GM12872 (cell line): ENCODE measurements at regions not wholly inside any gene's neighbourhood (a gene's known extent, or its start where the extent isn't known, plus 50 kb on each side); places are given as distances from the start of the nearest gene placed in this dataset.

Source experiments
- TF ChIP-seq, protein P1 (sequence below): IDR thresholded peaks from 3 replicates; pipeline ENCODE4 v1.5.1; 2011; ENCODE audit warnings: low read depth, mild to moderate bottlenecking, low read length, moderate library complexity; ENCODE audit not compliant: insufficient read depth

DNA sequence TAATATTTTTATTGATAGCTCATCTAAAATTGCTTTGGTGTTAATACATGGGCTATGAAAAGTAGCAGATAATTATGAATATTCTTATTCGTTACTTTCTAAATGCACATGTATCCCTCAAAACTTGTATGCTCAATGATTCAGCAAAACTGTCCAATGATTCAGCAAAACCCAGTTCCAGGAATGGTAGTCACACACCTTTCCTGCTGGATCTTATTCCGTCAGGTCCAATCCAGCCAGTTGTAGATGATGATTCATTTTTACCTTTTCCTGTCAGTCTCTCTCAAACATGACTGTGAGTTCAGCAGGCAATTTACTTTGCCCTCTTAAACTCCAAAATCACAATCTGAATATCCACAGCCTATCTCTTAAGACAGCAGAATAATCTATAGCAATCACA, 1082.6 kb downstream of the EFNB2 start:
- TF ChIP-seq, protein P1, sequence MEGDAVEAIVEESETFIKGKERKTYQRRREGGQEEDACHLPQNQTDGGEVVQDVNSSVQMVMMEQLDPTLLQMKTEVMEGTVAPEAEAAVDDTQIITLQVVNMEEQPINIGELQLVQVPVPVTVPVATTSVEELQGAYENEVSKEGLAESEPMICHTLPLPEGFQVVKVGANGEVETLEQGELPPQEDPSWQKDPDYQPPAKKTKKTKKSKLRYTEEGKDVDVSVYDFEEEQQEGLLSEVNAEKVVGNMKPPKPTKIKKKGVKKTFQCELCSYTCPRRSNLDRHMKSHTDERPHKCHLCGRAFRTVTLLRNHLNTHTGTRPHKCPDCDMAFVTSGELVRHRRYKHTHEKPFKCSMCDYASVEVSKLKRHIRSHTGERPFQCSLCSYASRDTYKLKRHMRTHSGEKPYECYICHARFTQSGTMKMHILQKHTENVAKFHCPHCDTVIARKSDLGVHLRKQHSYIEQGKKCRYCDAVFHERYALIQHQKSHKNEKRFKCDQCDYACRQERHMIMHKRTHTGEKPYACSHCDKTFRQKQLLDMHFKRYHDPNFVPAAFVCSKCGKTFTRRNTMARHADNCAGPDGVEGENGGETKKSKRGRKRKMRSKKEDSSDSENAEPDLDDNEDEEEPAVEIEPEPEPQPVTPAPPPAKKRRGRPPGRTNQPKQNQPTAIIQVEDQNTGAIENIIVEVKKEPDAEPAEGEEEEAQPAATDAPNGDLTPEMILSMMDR = no peak

DNA sequence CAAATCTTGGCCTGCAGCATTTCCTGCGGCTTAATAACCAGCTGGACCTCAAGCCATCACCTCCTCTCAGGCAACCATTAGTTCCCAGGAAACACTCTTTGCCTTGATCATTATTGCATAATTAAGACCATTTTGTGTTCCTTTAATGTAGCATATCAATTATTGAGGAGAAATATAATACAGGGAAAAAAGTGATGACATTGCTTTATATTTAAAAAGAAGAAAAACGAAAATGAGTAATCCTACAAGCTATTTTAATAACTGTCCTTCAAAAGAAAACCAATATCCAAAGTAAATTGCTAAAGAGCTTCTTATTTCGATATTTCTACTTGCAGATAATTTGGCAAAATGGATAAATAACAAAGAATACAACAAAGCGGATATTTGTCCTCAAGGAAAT, 1084.7 kb downstream of the EFNB2 start:
- TF ChIP-seq, protein P1 = no peak

DNA sequence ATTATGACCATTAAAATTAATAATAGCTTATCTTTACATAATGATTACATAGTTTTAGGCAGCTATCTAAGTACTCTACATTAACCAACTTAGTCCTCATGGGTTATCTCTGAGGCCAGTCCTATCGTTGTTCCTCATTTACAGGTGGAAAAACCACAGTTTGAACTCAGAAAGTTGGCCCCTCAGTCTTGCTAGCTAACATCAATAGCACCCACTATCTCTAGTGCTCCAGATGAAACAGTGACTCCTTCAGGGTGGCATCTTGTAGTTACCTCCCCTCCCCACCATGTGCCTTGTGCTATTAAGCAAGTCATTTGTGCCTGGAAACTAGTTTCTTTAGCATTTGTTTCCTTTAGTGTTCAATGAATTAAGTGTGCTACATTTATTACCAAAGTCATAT, 1086.7 kb downstream of the EFNB2 start:
- TF ChIP-seq, protein P1 = no peak

DNA sequence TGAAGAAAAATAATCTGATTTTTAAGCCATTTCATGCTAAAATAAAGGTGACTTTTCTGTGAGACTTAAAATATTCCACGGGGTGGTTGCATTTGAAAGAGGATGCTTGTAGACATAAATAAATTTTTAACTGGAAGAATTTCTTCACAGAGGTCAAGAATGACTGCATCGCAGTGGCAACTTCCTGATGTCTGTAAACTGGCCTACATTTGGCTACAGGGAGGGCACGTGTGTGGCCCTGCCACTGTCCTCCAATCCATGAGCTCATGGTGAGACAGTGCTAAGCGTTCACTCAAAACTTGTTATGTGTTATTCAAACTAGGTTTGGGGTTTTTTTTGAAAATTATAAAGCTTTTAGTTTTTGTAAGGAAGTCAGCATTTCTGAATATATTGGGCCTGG, 1089.3 kb downstream of the EFNB2 start:
- TF ChIP-seq, protein P1 = no peak

DNA sequence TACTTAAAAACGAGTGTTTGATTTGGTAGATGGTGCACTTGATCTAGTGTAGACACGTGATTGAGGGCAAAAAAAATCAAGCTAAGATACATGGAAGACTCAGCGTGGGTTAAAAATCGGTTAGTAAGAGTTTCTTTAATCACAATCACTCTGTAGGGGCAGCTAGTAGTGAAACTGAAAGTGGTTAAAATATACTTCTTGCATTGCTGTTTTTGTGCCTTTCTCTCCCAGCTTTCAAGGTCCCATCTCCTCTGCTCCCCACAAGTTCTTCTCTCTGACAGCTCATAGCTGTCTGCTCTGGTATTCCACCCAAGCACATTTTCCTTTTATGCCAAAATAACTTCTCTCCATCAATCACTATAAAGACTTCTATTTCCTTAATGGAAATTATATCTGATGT, 1089.7 kb downstream of the EFNB2 start:
- TF ChIP-seq, protein P1 = no peak

DNA sequence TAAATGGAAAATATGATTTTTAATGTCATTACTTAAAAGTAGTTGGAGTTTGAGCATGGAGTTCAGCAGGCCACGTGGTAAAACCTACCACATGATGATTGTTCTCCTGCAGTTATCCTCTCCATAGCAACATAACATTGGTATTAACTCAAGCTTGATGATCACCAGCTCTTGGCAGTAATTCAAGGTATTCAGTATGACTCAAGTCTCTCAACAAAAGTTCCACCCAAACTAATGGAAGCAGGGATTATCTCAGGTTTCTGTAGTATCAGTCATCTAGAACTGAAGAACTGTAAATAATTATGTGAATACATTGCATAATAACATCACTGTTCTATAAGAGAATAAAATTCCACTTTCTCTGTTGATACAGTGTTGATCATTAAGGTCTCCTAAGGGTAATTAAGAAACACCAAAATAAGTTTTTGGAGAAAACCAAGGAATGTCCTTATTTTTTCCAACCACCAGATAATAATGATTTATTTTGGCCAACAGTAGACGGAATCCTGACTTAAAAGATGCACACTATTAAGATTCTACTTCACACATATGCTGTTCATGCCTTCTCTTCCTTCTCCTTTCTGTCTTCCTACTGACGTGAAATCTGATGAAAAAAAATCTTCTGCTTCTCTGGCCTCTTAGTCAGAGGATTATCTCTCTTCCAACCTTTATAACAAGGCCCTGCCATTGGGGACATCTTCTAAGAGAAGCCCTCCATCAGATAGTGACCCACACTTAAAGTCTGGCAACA, 1092.3 kb downstream of the EFNB2 start:
- TF ChIP-seq, protein P1 = no peak

DNA sequence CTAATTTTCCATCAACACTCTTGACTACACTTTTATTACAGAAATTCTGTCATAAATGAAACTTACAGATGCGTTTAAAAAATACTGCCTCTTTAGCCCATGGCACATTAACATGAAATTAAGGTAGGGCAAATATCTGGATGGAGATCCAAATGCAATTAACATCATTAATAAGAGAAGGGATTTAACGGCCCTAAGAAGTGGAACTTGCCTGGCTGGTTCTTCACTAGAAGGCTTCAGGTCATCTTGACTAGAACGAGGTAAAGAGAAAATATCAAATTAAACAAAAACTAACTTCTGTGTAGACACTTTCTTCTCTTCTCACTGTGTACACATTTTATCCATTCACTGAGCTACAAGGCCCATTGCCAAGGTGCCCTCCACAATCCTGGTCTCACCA, 1093.4 kb downstream of the EFNB2 start:
- TF ChIP-seq, protein P1 = no peak
